Vagina (tissue), 2 donors: ENCODE measurements at regions not wholly inside any gene's neighbourhood (a gene's known extent, or its start where the extent isn't known, plus 50 kb on each side); places are given as distances from the start of the nearest gene placed in this dataset.

Experiments used
- DNase-seq, 2 donors: peaks; one replicate each; pipeline ENCODE4 v3.0.0-alpha.2; 2017; ENCODE audit errors: extremely low spot score in 2 of 2
- H3K27ac ChIP-seq: fragments of 200-600 bp; sonication (generic); one replicate; pipeline ENCODE4 v1.5.1; 2019
- H3K27me3 ChIP-seq: fragments of 200-600 bp; sonication (generic); one replicate; pipeline ENCODE4 v1.5.1; 2019
- H3K36me3 ChIP-seq, 2 donors: fragments of 200-600 bp; sonication (generic); one replicate each; pipeline ENCODE4 v1.5.1; 2017 to 2019
- H3K4me1 ChIP-seq: fragments of 200-600 bp; sonication (generic); one replicate; pipeline ENCODE4 v1.5.1; 2019
- H3K4me3 ChIP-seq, 2 donors: fragments of 200-600 bp; sonication (generic); 1 replicate in 1 of 2; 2 replicates in 1 of 2; pipeline ENCODE4 v1.5.1; 2016 to 2019
- H3K9me3 ChIP-seq: fragments of 200-600 bp; sonication (generic); one replicate; pipeline ENCODE4 v1.5.1; 2019
- POLR2A ChIP-seq, 2 donors: fragments of 450-650 bp; IDR thresholded peaks; one replicate each; pipeline ENCODE4 v1.6.1; 2017; ENCODE audit warnings: antibody characterized with exemption in 2 of 2, mild to moderate bottlenecking in 2 of 2, moderate library complexity in 2 of 2
- POLR2AphosphoS5 ChIP-seq, 2 donors: sonication (generic); formaldehyde crosslinking; IDR thresholded peaks; one replicate each; pipeline ENCODE4 v1.9.0; 2017; ENCODE audit warnings: antibody characterized with exemption in 2 of 2, mild to moderate bottlenecking in 2 of 2, low read depth in 1 of 2; ENCODE audit not compliant: insufficient read depth in 1 of 2
- intact Hi-C: fragments of 100-400 bp; cut with DNase I; formaldehyde crosslinking; loops from one replicate; pipeline ENCODE4 v1.15.1; 2023
- TF ChIP-seq, protein P1 (sequence below), 3 experiments: fragments of 450-650 bp in 2 of 3; fragments of 200-600 bp in 1 of 3; sonication (generic) in 1 of 3; IDR thresholded peaks; one replicate each; pipeline ENCODE4 v1.5.1; 2017 to 2019; ENCODE audit warnings: antibody characterized with exemption in 3 of 3, mild to moderate bottlenecking in 2 of 3, moderate library complexity in 2 of 3

DNA sequence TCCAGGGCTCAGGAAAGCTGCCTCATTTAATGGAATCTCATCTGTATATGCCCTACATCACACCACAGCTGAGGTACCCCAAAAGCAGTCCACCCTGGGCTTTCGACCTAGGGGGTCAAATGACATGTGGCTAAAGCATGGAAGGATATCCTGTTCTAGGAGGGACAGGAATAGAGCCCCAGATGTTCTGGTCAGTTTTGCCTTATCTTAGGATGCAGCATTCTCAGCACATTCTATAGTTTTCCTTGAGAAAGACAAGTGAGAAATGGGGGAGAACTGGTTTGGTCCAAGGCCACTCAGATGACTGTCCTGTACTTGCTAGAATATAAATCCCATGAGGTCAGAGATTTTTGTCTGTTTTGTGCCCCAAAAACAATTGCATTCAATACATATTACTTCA is 688.0 kb upstream of the ZEB2 start:
- Histone ChIP-seq H3K27ac (no peak overlapping the region), H3K36me3 (no peaks in the 10 kb centered on the region), H3K9me3 (no peaks in the 10 kb centered on the region), H3K4me3 (no peak overlapping the region), H3K4me1 (no peaks in the 10 kb centered on the region), H3K27me3 (no peaks in the 10 kb centered on the region)
- intact Hi-C loops = no loop called here
- DNase-seq = no peak
- no peak for TF ChIP-seq POLR2A (IDR thresholded peaks at IDR 0.05)
- TF ChIP-seq, protein P1, sequence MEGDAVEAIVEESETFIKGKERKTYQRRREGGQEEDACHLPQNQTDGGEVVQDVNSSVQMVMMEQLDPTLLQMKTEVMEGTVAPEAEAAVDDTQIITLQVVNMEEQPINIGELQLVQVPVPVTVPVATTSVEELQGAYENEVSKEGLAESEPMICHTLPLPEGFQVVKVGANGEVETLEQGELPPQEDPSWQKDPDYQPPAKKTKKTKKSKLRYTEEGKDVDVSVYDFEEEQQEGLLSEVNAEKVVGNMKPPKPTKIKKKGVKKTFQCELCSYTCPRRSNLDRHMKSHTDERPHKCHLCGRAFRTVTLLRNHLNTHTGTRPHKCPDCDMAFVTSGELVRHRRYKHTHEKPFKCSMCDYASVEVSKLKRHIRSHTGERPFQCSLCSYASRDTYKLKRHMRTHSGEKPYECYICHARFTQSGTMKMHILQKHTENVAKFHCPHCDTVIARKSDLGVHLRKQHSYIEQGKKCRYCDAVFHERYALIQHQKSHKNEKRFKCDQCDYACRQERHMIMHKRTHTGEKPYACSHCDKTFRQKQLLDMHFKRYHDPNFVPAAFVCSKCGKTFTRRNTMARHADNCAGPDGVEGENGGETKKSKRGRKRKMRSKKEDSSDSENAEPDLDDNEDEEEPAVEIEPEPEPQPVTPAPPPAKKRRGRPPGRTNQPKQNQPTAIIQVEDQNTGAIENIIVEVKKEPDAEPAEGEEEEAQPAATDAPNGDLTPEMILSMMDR (IDR thresholded peaks at IDR 0.05) = no peak
- TF ChIP-seq POLR2AphosphoS5 (IDR thresholded peaks at IDR 0.05; ENCODE audit: insufficient read depth in 1 of 2, low read depth in 1 of 2) = no peak

DNA sequence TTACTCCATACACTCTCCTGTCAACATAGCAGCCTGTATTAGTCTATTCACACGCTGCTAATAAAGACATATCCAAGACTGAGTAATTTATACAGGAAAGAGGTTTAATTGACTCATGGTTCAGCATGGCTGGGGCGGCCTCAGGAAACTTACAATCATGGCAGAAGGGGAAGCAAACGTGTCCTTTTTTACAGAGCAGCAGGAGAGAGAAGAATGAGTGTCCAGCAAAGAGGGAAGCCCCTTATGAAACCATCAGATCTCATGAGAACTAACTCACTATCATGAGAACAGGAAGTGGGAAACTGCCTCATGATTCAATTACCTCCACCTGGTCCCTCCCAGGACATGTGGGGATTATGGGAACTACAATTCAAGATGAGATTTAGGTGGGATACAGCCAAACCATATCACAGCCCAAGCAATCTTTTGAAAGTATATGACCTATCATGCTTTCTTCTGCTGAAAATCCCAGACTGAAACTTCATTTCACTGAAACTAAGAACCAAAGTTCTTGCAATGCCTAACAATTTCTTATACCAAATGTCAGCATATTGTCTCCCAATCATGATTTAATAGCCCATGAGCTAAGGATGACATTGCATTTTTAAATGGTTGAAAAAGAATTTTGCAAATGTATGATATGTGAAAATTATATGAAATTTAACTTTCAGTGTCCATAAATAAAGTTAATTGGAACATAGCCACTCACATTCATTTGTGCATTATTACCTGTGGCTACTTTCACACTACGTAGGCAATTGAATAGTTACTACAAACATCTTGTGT is 686.8 kb upstream of the ZEB2 start:
- Histone ChIP-seq H3K4me3 (no peak overlapping the region), H3K4me1 (no peaks in the 10 kb centered on the region), H3K9me3 (no peaks in the 10 kb centered on the region), H3K27ac (no peak overlapping the region), H3K27me3 (no peaks in the 10 kb centered on the region), H3K36me3 (no peaks in the 10 kb centered on the region)
- intact Hi-C loops = no loop called here
- no peak for TF ChIP-seq POLR2A (IDR thresholded peaks at IDR 0.05)
- no peak for TF ChIP-seq POLR2AphosphoS5 (IDR thresholded peaks at IDR 0.05; ENCODE audit: insufficient read depth in 1 of 2, low read depth in 1 of 2)
- TF ChIP-seq, protein P1 (IDR thresholded peaks at IDR 0.05) = no peak
- DNase-seq = no peak

DNA sequence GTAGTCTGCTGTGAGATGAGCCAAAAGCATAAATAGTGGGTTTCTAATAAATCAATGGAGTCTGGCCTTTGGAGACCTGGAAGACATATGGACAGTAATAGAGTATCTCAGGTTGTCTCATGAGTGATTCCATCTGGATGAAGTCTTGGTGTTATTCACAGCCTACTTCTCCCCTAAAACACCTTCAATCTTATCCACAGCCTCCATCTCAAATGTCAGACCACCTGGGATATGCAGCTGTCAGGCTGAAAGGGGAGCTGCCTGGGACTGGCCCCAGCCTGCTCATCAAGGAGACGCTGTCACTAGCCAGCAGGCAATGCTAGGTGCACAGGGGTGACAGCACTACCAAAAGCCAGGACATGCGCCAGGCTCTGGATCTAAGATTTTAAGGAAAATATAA is 684.0 kb upstream of the ZEB2 start:
- intact Hi-C loops = no loop called here
- H3K4me1 ChIP-seq = no peaks in the 10 kb centered on the region
- H3K36me3 ChIP-seq = no peaks in the 10 kb centered on the region
- no peak overlapping the region for H3K27ac ChIP-seq
- TF ChIP-seq POLR2A (IDR thresholded peaks at IDR 0.05) (no peak), POLR2AphosphoS5 (IDR thresholded peaks at IDR 0.05; ENCODE audit: insufficient read depth in 1 of 2, low read depth in 1 of 2) (no peak)
- TF ChIP-seq, protein P1 (IDR thresholded peaks at IDR 0.05) = no peak
- no peaks in the 10 kb centered on the region for H3K9me3 ChIP-seq
- no peaks in the 10 kb centered on the region for H3K27me3 ChIP-seq
- no peak overlapping the region for H3K4me3 ChIP-seq
- DNase-seq = no peak

DNA sequence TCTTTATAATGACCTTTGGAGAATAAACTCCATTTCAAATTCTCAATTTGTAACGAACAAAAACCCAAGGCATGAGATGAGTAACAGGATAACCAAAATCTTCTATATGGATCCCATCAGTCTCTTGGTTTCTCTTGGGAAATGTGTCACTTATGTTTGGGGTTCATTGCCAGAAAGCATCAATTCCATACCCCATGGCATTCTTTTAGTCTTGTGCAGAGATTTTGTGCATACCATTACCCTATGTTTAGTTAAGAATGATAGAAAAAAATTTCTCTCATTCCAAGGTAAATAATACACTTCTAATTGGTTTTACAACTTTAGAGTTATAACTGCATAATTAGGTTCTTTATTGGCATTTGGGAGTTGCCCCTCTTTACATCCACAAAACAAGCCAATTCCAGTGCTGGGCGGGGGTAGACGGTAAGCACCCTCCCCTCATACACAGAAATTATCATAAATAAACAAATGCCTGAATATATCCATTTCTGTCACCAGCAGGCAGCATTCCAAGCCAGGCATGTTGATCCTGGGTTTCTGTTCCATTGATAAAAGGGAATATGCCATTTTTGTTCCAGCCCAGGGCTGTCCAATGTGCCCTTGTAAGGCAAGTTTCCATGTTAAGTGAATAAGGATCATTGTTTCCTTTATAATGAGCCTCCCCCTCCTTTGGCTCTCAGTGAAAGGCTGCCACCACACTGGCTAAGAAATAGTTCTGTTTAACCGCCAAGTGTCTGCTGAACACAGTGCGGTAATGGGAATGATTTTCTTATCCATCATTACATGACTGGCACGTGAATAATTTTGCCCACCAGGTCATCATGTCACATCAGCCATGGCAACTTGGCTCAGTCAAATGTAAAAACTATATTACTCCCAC is 680.1 kb upstream of the ZEB2 start:
- Histone ChIP-seq H3K27me3 (no peaks in the 10 kb centered on the region), H3K4me1 (no peaks in the 10 kb centered on the region), H3K9me3 (no peaks in the 10 kb centered on the region), H3K36me3 (no peaks in the 10 kb centered on the region), H3K4me3 (no peak overlapping the region), H3K27ac (no peak overlapping the region)
- DNase-seq = no peak
- intact Hi-C loops = no loop called here
- TF ChIP-seq, protein P1 (IDR thresholded peaks at IDR 0.05) = no peak
- TF ChIP-seq POLR2A (IDR thresholded peaks at IDR 0.05) = no peak

DNA sequence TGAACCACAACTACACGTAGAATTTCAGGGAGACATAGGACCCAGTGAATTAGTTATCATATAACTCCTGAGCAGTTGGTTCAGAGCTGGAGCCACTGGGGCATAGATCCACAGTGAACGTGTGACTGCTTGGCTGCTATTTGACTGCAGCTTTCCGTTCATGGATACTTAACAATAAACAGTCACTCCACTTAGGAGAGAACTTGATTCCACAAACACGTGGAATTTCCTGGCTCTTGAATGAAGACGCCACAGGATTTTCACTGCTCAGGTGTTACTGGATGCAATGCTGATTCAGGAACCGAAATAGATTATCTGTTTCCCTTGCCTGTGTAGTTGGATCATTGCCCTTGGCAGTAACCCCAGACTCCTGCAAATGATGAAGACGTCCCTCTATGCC is 679.1 kb upstream of the ZEB2 start:
- Histone ChIP-seq H3K4me1 (no peaks in the 10 kb centered on the region), H3K36me3 (no peaks in the 10 kb centered on the region), H3K9me3 (no peaks in the 10 kb centered on the region), H3K27ac (no peak overlapping the region), H3K4me3 (no peak overlapping the region), H3K27me3 (no peaks in the 10 kb centered on the region)
- intact Hi-C loops = no loop called here
- TF ChIP-seq POLR2A (IDR thresholded peaks at IDR 0.05) = no peak
- TF ChIP-seq, protein P1 (IDR thresholded peaks at IDR 0.05) = no peak
- TF ChIP-seq POLR2AphosphoS5 (IDR thresholded peaks at IDR 0.05; ENCODE audit: insufficient read depth in 1 of 2, low read depth in 1 of 2) = no peak
- DNase-seq = no peak
